Loucy (cell line): ENCODE measurements at regions not wholly inside any gene's neighbourhood (a gene's known extent, or its start where the extent isn't known, plus 50 kb on each side); places are given as distances from the start of the nearest gene placed in this dataset.

Experiments used
- CTCF ChIP-seq: fragments of 200-600 bp; sonication (generic); conservative IDR thresholded peaks from 2 replicates; pipeline ENCODE4 v1.5.1; 2014; ENCODE audit warnings: mild to moderate bottlenecking, antibody characterized with exemption, low read length
- EZH2phosphoT487 ChIP-seq: fragments of 200-600 bp; IDR thresholded peaks from 2 replicates; pipeline ENCODE4 v1.6.1; 2018; ENCODE audit warnings: antibody characterized with exemption, mild to moderate bottlenecking, moderate library complexity, borderline replicate concordance

- no peak for TF ChIP-seq CTCF
- TF ChIP-seq EZH2phosphoT487, result no peak
Measured at GRCh38 chr12:58249610-58250009, 308.2 kb downstream of the ATP23 start.
